SK-N-SH treated with all-trans-retinoic acid at 6 μM for 48 hours (cell line): ENCODE measurements at regions not wholly inside any gene's neighbourhood (a gene's known extent, or its start where the extent isn't known, plus 50 kb on each side); places are given as distances from the start of the nearest gene placed in this dataset.

Source experiments
- ATAC-seq: fragments of 200-7000 bp; cut with Tn5 transposase; 3 replicates; pipeline ENCODE4 v1.9.1; 2020; ENCODE audit warnings: mild to moderate bottlenecking, moderate library complexity
- ARNTL ChIP-seq: fragments of 450-650 bp; formaldehyde crosslinking; IDR thresholded peaks from 2 replicates; pipeline ENCODE4 v1.5.0; 2020; ENCODE audit warnings: low read depth, mild to moderate bottlenecking, moderate library complexity, borderline replicate concordance
- CSDC2 ChIP-seq: fragments of 250-450 bp; sonication (Bioruptor Pico); IDR thresholded peaks from 2 replicates; pipeline ENCODE4 v1.5.0; 2020; ENCODE audit warnings: mild to moderate bottlenecking, moderate library complexity
- CSRNP3 ChIP-seq: fragments of 250-450 bp; sonication (Bioruptor Pico); IDR thresholded peaks from 2 replicates; pipeline ENCODE4 v1.5.1; 2021; ENCODE audit warnings: mild to moderate bottlenecking, moderate library complexity
- ESRRG ChIP-seq: fragments of 250-450 bp; sonication (Bioruptor Pico); IDR thresholded peaks from 2 replicates; pipeline ENCODE4 v1.6.1; 2021; ENCODE audit warnings: mild to moderate bottlenecking
- GLIS3 ChIP-seq: fragments of 250-450 bp; sonication (Bioruptor Pico); IDR thresholded peaks from 2 replicates; pipeline ENCODE4 v1.5.0; 2020; ENCODE audit warnings: mild to moderate bottlenecking, moderate library complexity
- ISL1 ChIP-seq: fragments of 250-450 bp; sonication (Bioruptor Pico); IDR thresholded peaks from 2 replicates; pipeline ENCODE4 v2.1.2; 2022; ENCODE audit warnings: mild to moderate bottlenecking, moderate library complexity
- OSR1 ChIP-seq: fragments of 250-450 bp; sonication (Bioruptor Pico); IDR thresholded peaks from 2 replicates; pipeline ENCODE4 v1.8.0; 2022; ENCODE audit warnings: moderate library complexity, mild to moderate bottlenecking, inconsistent platforms
- PPARA ChIP-seq: fragments of 250-450 bp; sonication (Bioruptor Pico); IDR thresholded peaks from 2 replicates; pipeline ENCODE4 v1.5.0; 2020; ENCODE audit warnings: mild to moderate bottlenecking, borderline replicate concordance
- RARB ChIP-seq: fragments of 250-450 bp; sonication (Bioruptor Pico); IDR thresholded peaks from 2 replicates; pipeline ENCODE4 v1.8.0; 2021; ENCODE audit warnings: mild to moderate bottlenecking, moderate library complexity
- TCF4 ChIP-seq: fragments of 250-450 bp; sonication (Bioruptor Pico); IDR thresholded peaks from 2 replicates; pipeline ENCODE4 v1.8.0; 2021; ENCODE audit warnings: mild to moderate bottlenecking, moderate library complexity, borderline replicate concordance
- TOX ChIP-seq: fragments of 250-450 bp; sonication (Bioruptor Pico); IDR thresholded peaks from 2 replicates; pipeline ENCODE4 v1.8.0; 2021; ENCODE audit warnings: mild to moderate bottlenecking, moderate library complexity, borderline replicate concordance
- TSHZ2 ChIP-seq: fragments of 250-450 bp; sonication (Bioruptor Pico); IDR thresholded peaks from 2 replicates; pipeline ENCODE4 v1.5.0; 2020; ENCODE audit warnings: mild to moderate bottlenecking, moderate library complexity
- ZC3H10 ChIP-seq: fragments of 250-450 bp; sonication (Bioruptor Pico); IDR thresholded peaks from 2 replicates; pipeline ENCODE4 v1.5.1; 2021; ENCODE audit warnings: mild to moderate bottlenecking, moderate library complexity
- ZFP30 ChIP-seq: fragments of 450-650 bp; formaldehyde crosslinking; IDR thresholded peaks from 2 replicates; pipeline ENCODE4 v1.5.0; 2022; ENCODE audit warnings: mild to moderate bottlenecking, moderate library complexity
- ZNF565 ChIP-seq: fragments of 450-650 bp; formaldehyde crosslinking; conservative IDR thresholded peaks from 2 replicates; pipeline ENCODE4 v1.5.0; 2020; ENCODE audit warnings: low read depth, mild to moderate bottlenecking, moderate library complexity
- ZNF70 ChIP-seq: fragments of 450-650 bp; formaldehyde crosslinking; IDR thresholded peaks from 2 replicates; pipeline ENCODE4 v1.5.0; 2020; ENCODE audit warnings: mild to moderate bottlenecking, moderate library complexity
- ZNF8 ChIP-seq: fragments of 450-650 bp; formaldehyde crosslinking; IDR thresholded peaks from 2 replicates; pipeline ENCODE4 v1.5.0; 2020; ENCODE audit warnings: mild to moderate bottlenecking, moderate library complexity
- TF ChIP-seq, protein P1 (sequence below): fragments of 250-450 bp; sonication (Bioruptor Pico); IDR thresholded peaks from 2 replicates; pipeline ENCODE4 v1.8.0; 2021; ENCODE audit warnings: low read depth, mild to moderate bottlenecking, moderate library complexity, borderline replicate concordance
- TF ChIP-seq, protein P2 (sequence below): fragments of 250-450 bp; sonication (Bioruptor Pico); IDR thresholded peaks from 2 replicates; pipeline ENCODE4 v1.5.1; 2020; ENCODE audit warnings: low read depth, mild to moderate bottlenecking, moderate library complexity

DNA sequence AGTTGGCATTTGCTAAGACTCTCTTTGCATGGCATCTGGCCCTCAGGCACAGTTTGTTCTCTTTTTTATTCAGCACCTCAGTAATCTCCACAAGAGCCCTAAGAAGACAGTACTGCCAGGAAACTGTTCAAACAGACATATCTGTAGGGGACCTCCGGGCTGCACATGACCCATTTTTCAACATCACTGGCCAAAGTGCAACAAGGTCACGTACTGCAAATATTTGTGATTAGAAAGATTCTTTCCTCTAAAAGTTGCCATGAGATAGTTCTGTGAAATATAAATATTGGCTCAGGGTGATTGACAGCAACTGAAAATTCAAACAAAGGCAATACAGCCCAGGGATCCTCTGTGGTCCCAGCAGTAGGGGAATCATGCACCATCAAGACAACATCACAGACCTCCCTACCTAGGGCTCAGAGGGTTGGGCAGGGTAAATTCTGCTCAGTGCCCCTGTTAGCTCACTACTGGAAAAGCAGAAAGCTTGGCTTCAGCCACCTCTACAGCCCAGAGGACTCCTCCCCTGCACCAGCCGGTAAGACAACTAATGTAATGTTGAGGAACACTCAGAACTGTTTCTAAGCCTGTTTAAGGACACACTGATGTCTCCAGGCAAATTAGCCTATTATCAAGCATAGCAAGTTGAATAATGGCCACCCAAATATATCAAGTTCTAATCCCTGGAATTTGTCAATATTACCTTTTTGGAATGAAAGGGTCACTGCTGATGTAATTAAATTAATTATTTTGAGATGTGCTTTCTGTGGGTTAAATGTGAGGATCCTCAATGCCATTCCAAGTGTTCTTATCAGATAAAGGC lies 117.4 kb upstream of the LPP start:
- ATAC-seq: peak; percentile 42
- TF ChIP-seq TSHZ2 (no peak), CSRNP3 (CRISPR knock-in tag) (no peak), ZNF565 (CRISPR knock-in tag) (no peak), ZFP30 (no peak), TCF4 (no peak), CSDC2 (no peak), ISL1 (no peak), ARNTL (CRISPR knock-in tag) (no peak)
- TF ChIP-seq, protein P1, sequence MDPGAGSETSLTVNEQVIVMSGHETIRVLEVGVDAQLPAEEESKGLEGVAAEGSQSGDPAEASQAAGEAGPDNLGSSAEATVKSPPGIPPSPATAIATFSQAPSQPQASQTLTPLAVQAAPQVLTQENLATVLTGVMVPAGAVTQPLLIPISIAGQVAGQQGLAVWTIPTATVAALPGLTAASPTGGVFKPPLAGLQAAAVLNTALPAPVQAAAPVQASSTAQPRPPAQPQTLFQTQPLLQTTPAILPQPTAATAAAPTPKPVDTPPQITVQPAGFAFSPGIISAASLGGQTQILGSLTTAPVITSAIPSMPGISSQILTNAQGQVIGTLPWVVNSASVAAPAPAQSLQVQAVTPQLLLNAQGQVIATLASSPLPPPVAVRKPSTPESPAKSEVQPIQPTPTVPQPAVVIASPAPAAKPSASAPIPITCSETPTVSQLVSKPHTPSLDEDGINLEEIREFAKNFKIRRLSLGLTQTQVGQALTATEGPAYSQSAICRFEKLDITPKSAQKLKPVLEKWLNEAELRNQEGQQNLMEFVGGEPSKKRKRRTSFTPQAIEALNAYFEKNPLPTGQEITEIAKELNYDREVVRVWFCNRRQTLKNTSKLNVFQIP (CRISPR knock-in tag): no peak

- ATAC-seq: peak; percentile 97
- no peak for TF ChIP-seq PPARA
- TF ChIP-seq ZNF70: no peak
- TF ChIP-seq ESRRG (CRISPR knock-in tag): no peak
- no peak for TF ChIP-seq ZFP30
- TF ChIP-seq TOX (CRISPR knock-in tag): no peak
- TF ChIP-seq ZNF8 (CRISPR knock-in tag): no peak
- no peak for TF ChIP-seq TSHZ2
- no peak for TF ChIP-seq OSR1 (CRISPR knock-in tag)
- TF ChIP-seq GLIS3: no peak
Observed at GRCh38 chr3:188037195-188037718, 116.7 kb upstream of the LPP start.

GRCh38 chr3:188037965-188038581 lies 115.9 kb upstream of the LPP start:
- peak; percentile 47 for ATAC-seq
- TF ChIP-seq GLIS3 (no peak), RARB (CRISPR knock-in tag) (no peak)

GRCh38 chr3:188041193-188041592 lies 112.8 kb upstream of the LPP start:
- TF ChIP-seq ZC3H10 (CRISPR knock-in tag): no peak
- TF ChIP-seq CSRNP3 (CRISPR knock-in tag): no peak
- TF ChIP-seq ZNF8 (CRISPR knock-in tag): no peak
- no peak for TF ChIP-seq OSR1 (CRISPR knock-in tag)
- TF ChIP-seq, protein P1 (CRISPR knock-in tag): no peak
- no peak for TF ChIP-seq ESRRG (CRISPR knock-in tag)
- TF ChIP-seq ZNF70: no peak
- TF ChIP-seq, protein P2, sequence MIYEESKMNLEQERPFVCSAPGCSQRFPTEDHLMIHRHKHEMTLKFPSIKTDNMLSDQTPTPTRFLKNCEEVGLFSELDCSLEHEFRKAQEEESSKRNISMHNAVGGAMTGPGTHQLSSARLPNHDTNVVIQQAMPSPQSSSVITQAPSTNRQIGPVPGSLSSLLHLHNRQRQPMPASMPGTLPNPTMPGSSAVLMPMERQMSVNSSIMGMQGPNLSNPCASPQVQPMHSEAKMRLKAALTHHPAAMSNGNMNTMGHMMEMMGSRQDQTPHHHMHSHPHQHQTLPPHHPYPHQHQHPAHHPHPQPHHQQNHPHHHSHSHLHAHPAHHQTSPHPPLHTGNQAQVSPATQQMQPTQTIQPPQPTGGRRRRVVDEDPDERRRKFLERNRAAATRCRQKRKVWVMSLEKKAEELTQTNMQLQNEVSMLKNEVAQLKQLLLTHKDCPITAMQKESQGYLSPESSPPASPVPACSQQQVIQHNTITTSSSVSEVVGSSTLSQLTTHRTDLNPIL: no peak
- ATAC-seq: no peak
